GM19238 (cell line): ENCODE measurements at regions not wholly inside any gene's neighbourhood (a gene's known extent, or its start where the extent isn't known, plus 50 kb on each side); places are given as distances from the start of the nearest gene placed in this dataset.
"Not testable (repeated sequence)": the region's sequence is repeated elsewhere in the genome, so short reads cannot be mapped to it uniquely, and the experiment has no call there.

Source experiments
- DNase-seq: peaks from one replicate; pipeline ENCODE4 v3.0.0; 2011; ENCODE audit warnings: low spot score; ENCODE audit not compliant: insufficient read length

- DNase-seq, result no peak
Measured at GRCh38 chr4:84286048-84286447, 213.0 kb downstream of the NKX6-1 start.

DNA sequence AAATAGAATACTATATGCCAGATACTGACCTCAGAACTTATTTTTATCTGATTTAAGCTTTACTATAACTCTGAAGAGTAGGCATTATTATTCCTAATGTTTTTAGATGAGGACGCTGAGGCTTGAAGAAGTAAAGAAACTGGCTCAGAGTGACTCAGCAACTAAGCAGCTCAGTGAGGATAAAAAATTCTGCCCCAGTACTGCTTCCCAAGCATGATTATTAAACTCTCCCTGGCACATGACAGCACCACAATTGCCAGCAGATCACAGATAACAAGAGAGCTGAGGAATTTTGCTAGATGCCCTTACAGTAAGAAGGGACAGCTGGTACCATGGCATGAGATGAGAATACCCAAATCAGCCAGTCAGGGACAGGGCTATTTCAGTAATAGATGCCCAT, 219.4 kb downstream of the NKX6-1 start:
- no peak for DNase-seq

GRCh38 chr4:84277923-84278322, 221.2 kb downstream of the NKX6-1 start:
- no peak for DNase-seq

GRCh38 chr4:84276752-84277151, 222.3 kb downstream of the NKX6-1 start:
- no peak for DNase-seq

DNA sequence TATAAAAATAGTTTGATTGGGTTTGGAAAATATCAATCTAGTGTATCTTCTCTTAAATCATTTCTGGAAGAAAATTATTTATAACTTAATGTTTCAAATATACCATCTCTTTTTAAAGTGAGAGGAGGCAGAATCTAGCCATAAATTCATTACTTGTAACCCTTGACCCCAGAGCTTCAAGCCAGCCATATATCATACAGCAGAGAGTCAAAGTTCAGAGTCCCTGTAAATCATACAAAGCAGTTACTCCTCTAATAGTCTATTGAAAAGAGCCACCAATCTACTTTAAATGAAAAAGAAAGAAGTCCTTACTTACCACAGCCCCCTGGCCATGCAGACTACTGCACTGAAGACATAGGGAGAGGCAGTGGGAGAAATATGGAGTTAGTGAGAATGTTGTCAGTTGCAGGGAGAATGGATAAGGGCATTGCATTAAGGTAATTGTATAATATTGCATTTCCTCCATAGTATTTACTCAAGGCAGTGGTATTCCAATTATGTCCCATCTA, 229.5 kb downstream of the NKX6-1 start:
- no peak for DNase-seq

DNA sequence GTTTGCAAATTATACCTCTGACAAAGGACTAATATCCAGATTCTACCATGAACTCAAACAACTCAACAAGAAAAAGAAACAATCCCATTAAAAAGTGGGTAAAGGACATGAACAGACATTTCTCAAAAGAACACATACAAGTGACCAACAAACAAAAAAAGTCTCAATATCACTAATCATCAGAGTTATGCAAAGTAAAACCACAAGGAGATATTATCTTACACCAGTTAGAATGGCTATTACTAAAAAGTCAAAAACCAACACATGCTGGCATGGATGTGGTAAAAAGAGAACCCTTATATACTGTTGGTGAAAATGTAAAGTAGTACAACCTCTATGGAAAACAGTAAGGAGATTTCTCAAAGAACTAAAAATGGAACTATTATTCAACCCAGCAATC, 234.4 kb downstream of the NKX6-1 start:
- no peak for DNase-seq

- no peak for DNase-seq
Measured at GRCh38 chr4:84263415-84263814, 235.7 kb downstream of the NKX6-1 start.

- no peak for DNase-seq
Measured at GRCh38 chr4:84260495-84260894, 238.6 kb downstream of the NKX6-1 start.

- no peak for DNase-seq
Measured at GRCh38 chr4:84258905-84259830, 239.9 kb downstream of the NKX6-1 start.

DNA sequence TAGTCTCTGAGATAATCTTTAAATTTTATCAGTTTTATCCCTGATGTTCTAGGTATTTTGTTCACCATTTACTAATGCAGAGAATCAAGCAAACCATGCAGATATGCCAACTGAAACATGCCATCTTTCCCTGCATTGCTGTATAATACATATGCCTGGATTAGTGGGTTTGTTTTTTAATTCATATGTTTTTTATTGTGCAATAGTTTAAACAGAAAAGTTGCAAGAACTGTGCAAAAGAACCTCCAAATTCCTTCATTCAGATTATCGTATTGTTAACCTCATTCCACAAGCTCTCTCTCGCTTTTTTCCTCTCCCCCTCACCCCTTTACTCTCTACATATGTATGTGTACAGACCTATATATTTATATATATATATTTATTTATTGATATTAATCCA, 244.6 kb downstream of the NKX6-1 start:
- DNase-seq, result no peak

- DNase-seq, result no peak
Measured at GRCh38 chr4:84249521-84249920, 249.6 kb downstream of the NKX6-1 start.

GRCh38 chr4:84245042-84245441, 254.1 kb downstream of the NKX6-1 start:
- not testable (repeated sequence) for DNase-seq

DNA sequence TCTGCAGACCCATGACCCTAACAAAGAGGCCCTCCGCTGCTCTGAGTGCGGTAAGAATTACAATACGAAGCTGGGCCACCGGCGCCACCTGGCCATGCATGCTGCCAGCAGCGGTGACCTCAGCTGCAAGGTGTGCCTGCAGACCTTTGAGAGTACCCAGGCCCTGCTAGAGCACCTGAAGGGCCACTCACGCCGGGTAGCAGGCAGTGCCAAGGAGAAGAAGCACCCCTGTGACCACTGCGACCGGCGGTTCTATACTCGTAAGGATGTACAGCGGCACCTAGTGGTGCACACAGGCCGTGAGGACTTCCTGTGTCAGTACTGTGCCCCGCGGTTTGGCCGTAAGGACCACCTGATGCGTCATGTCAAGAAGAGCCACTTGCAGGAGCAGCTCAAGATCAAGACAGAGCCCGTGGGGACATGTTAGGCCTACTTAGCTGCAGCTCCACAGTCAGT, 254.7 kb downstream of the NKX6-1 start:
- DNase-seq, result not testable (repeated sequence)

- no peak for DNase-seq
Measured at GRCh38 chr4:84243685-84244084, 255.4 kb downstream of the NKX6-1 start.

DNA sequence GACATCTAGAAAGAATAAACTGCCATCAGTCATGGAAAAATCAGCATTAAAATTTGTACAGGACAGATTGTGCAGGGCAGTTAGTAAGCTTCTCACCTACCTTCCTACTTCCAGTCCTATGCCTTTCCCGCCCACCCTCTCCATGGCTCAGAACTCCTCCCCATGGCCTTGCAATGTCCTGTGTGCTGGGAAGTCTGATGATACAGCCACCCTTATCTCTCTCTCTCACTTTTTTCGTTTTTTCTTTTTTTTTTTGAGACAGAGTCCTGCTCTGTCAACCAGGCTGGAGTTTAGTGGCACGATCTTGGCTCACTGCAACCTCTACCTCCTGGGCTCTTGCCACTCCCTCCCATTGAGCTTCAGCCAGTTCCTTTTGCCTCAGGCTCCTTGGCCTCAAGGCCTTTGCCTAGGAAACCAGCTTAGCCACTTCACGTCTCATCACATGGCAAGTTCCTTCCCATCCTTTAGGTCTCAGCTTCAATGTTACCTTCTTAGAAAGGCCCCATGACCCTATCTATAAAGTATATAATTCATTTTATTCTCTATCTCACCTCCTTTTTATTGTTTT, 259.7 kb downstream of the NKX6-1 start:
- DNase-seq, result no peak

DNA sequence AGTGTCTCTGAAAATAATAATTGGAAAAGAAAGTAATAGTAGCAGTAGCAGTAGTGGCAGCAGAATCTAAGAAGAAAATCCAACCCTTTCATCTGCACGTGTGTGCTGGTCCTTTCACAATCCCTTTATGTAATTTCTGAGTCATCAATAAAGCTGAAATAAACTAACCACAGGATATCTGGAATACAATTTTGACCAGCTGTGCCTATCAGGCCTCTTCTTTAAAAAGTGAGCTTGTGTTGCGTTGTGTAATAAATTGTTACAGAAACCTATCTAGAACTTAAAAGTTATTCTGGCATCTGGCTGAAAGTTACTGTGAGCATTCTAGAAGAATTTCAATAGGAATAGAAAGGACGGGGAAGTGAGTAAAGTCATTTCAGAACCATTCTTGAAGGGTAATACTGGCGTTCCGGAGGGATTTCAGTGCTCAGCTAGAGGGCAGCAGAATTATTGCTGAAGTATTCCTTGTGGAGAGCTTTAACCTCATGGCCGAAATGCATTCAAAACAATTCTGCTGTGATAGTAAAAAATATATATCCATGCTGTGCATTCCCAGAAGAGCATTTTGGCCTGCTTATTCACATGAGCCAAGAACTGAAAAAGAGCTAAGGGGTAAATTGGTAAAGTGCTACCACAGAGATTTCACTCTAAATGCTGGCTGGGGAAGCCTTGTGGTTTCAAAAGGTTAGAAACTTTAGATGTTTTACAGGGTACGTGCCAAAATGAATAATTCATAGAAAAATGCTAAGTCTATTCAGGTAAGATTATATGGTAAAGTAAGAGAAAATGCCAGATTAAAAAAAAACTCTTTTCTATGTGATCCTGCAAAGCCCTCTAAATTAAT, 260.6 kb downstream of the NKX6-1 start:
- no peak for DNase-seq

GRCh38 chr4:84237008-84237407, 262.1 kb downstream of the NKX6-1 start:
- no peak for DNase-seq

DNA sequence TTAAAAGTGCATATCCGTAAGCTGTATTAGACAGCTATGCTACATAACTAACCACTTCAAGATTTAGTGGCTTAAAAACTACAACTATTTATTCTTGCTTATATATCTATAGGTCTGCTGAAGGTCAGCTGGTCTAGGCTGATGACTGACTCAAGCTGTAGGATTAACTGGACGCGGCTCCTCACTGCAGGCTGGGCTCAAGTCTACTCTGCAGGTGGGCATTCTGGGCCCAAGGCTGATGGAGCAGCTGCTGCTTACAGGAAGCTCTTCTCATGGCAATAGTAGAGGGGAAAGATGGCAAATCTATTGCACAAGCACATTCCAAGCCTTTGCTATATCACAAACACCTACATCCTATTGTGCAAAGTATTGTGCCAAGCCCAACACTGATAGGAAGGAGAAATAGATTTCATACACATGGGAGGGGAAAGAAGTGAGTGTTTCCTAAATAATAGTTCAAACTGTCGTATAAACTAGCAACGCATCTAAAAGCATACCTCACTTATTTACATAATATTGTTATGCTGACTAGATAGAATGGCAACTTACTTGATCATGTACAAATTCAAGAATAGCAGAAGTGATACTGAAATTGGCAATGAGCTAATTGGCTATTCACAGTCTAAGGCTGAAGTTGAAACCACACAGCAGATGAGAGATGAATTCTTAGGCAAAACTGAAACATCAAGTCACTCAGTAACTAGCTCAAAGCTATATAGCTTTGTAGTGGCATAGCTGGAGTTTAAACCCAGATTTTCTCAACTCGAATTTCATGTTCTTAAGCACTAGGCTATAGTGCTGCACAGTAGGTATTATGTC, 263.8 kb downstream of the NKX6-1 start:
- DNase-seq, result peak; percentile 35

DNA sequence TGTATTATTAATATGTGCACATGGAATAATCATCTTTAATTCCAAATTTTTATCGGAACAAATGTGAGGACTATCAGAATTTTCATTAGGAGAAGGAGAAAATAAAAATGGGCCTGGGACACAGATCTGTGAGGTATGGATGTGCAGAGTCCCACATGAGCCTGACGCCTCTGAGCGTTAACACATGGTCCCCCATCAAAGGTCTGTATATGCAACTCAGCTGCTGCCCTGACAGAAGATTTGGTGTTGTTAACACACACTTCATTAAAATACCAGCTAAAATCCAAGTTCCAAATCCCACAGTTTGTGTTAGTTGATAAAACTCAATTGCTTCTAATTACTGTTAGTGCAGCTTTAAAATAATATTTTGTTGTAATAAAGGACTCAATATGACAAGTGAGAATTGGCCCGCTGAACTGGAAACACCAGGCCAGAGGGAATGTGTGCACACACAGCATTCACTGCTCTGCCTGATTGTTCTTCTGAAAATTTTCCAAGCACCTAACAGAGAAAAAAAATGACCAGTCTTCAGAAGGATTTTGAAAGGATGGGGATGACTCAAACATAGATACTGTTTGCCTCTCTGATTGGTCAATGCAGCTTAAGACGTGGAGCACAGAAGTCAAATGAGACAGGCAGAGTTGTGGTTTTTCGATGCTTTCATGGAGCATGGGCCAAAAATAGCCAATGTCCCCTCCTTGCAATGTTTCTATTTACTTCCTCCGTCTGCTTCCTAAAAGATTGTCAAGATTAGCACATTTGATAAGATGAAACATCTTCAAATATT, 266.6 kb downstream of the NKX6-1 start:
- no peak for DNase-seq

DNA sequence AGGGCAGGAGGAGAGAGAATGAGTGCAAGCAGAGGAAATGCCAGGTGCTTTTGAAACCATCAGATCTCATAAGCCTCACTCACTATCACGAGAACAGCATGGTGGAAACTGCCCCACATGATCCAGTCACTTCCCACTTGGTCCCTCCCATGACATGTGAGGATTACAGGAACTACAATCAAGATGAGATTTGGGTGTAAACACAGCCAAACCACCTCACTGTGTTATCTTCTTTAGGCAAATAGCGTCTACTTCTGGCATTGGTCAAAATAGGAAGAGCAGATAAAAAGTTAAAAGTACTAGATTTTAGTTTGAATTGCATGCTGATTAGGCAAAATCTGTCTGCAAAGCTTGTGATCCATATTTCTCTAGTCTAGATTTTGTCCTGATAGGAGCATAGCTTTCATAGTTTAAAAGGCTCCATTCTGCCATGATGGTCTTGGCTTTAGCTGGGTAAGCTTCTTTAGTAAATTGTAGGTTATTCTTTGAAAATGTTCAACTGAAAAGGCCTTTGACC, 267.5 kb downstream of the NKX6-1 start:
- DNase-seq, result no peak
